CD14-positive monocyte (primary cell): ENCODE measurements at regions not wholly inside any gene's neighbourhood (a gene's known extent, or its start where the extent isn't known, plus 50 kb on each side); places are given as distances from the start of the nearest gene placed in this dataset.
"Not testable (repeated sequence)": the region's sequence is repeated elsewhere in the genome, so short reads cannot be mapped to it uniquely, and the experiment has no call there.

ENCODE experiments used
- DNase-seq, 3 donors: peaks; one replicate each; pipeline ENCODE4 v3.0.0-alpha.2; 2011 to 2022
- H2AFZ ChIP-seq: 2 replicates; pipeline ENCODE4 v1.6.0; 2012; ENCODE audit warnings: mild to moderate bottlenecking, low read depth, low read length, inconsistent platforms; ENCODE audit not compliant: insufficient read depth, poor library complexity, severe bottlenecking
- H3K27ac ChIP-seq, 2 donors: 1 replicate in 1 of 2; 2 replicates in 1 of 2; pipeline ENCODE4 v1.5.1; 2012 to 2013; ENCODE audit warnings: low read length in 2 of 2, control low read depth in 1 of 2, inconsistent platforms in 1 of 2, low read depth in 1 of 2, mild to moderate bottlenecking in 1 of 2
- H3K27me3 ChIP-seq, 2 donors: one replicate each; pipeline versions ENCODE4 v1.6.0 to v1.6.1; 2011 to 2013; ENCODE audit warnings: low read length in 2 of 2; ENCODE audit not compliant: control insufficient read depth in 2 of 2, insufficient read depth in 2 of 2
- H3K36me3 ChIP-seq, 2 donors: replicated peaks in 1 of 2; 1 replicate in 1 of 2; 2 replicates in 1 of 2; pipeline versions ENCODE4 v1.5.1 to v1.6.1; 2012 to 2013; ENCODE audit warnings: low read length in 2 of 2, control low read depth in 1 of 2, inconsistent platforms in 1 of 2, mild to moderate bottlenecking in 1 of 2; ENCODE audit not compliant: insufficient read depth in 2 of 2, control insufficient read depth in 1 of 2
- H3K4me1 ChIP-seq, 2 donors: 1 replicate in 1 of 2; 2 replicates in 1 of 2; pipeline versions ENCODE4 v1.5.1 to v1.6.1; 2012 to 2013; ENCODE audit warnings: low read length in 2 of 2, control low read depth in 1 of 2, inconsistent platforms in 1 of 2, mild to moderate bottlenecking in 1 of 2, moderate library complexity in 1 of 2; ENCODE audit not compliant: insufficient read depth in 2 of 2, control insufficient read depth in 1 of 2
- H3K4me2 ChIP-seq: replicated peaks from 2 replicates; pipeline ENCODE3; 2012; ENCODE audit warnings: low read length, moderate library complexity, mild to moderate bottlenecking; ENCODE audit not compliant: poor library complexity, severe bottlenecking; ENCODE audit errors: extremely low read depth
- H3K4me3 ChIP-seq, 3 experiments: fragments of 200-600 bp in 1 of 3; sonication (generic) in 1 of 3; replicated peaks in 1 of 3; 1 replicate in 2 of 3; 2 replicates in 1 of 3; pipeline ENCODE4 v1.5.1; 2011 to 2013; ENCODE audit warnings: low read length in 3 of 3, mild to moderate bottlenecking in 3 of 3, control low read depth in 2 of 3, low read depth in 2 of 3, inconsistent platforms in 1 of 3, moderate library complexity in 1 of 3
- H3K79me2 ChIP-seq: 2 replicates; pipeline ENCODE4 v1.6.0; 2012; ENCODE audit warnings: mild to moderate bottlenecking, control low read depth, inconsistent platforms, low read length, moderate library complexity; ENCODE audit not compliant: insufficient read depth
- H3K9ac ChIP-seq: 2 replicates; pipeline ENCODE4 v1.6.0; 2017; ENCODE audit warnings: low read length, mild to moderate bottlenecking; ENCODE audit not compliant: insufficient read depth, poor library complexity, severe bottlenecking
- H3K9me3 ChIP-seq, 2 donors: replicated peaks in 1 of 2; 1 replicate in 1 of 2; 2 replicates in 1 of 2; pipeline versions ENCODE4 v1.5.1 to v1.6.1; 2012 to 2013; ENCODE audit warnings: low read length in 2 of 2, control low read depth in 1 of 2; ENCODE audit not compliant: control insufficient read depth in 1 of 2, insufficient read depth in 1 of 2
- H4K20me1 ChIP-seq: 2 replicates; pipeline ENCODE4 v1.6.0; 2012; ENCODE audit warnings: mild to moderate bottlenecking, low read length, control low read depth, moderate library complexity; ENCODE audit not compliant: insufficient read depth
- H3K27ac Mint-ChIP-seq, 7 donors: one replicate each; pipeline ENCODE4 v1.8.0; 2020; ENCODE audit warnings: mild to moderate bottlenecking in 7 of 7, mixed read lengths in 7 of 7, moderate library complexity in 6 of 7, inconsistent platforms in 2 of 7
- H3K27me3 Mint-ChIP-seq, 3 donors: one replicate each; pipeline ENCODE4 v1.8.0; 2021 to 2022; ENCODE audit warnings: low read depth in 3 of 3, mild to moderate bottlenecking in 3 of 3, mixed read lengths in 3 of 3, moderate library complexity in 3 of 3, inconsistent platforms in 1 of 3
- H3K36me3 Mint-ChIP-seq, 2 donors: one replicate each; pipeline ENCODE4 v1.8.0; 2020; ENCODE audit warnings: mixed read lengths in 2 of 2, inconsistent platforms in 1 of 2, mild to moderate bottlenecking in 1 of 2
- H3K4me1 Mint-ChIP-seq: one replicate; pipeline ENCODE4 v1.8.0; 2020; ENCODE audit warnings: mild to moderate bottlenecking, mixed read lengths
- H3K4me3 Mint-ChIP-seq, 2 donors: one replicate each; pipeline ENCODE4 v1.8.0; 2020; ENCODE audit warnings: mild to moderate bottlenecking in 2 of 2, mixed read lengths in 2 of 2, moderate library complexity in 1 of 2
- H3K9me3 Mint-ChIP-seq, 7 donors: one replicate each; pipeline ENCODE4 v1.8.0; 2020 to 2022; ENCODE audit warnings: mixed read lengths in 7 of 7, mild to moderate bottlenecking in 6 of 7, moderate library complexity in 6 of 7, inconsistent platforms in 2 of 7
- CTCF ChIP-seq: fragments of 200-600 bp; IDR thresholded peaks from one replicate; pipeline ENCODE4 v1.8.0; 2022; ENCODE audit warnings: antibody characterized with exemption, mild to moderate bottlenecking
- WGBS: methylation state at CpG from one replicate; pipeline ENCODE4 v1.1.5; 2013; ENCODE audit warnings: missing lambda C conversion rate; ENCODE audit not compliant: insufficient coverage; 5-methylcytosine and 5-hydroxymethylcytosine counted together
- intact Hi-C, 2 donors: fragments of 100-400 bp; cut with micrococcal nuclease; formaldehyde crosslinking; loops; one replicate each; pipeline versions ENCODE4 v1.15.0 to v1.15.1; 2023

- Mint-ChIP-seq H3K27ac (peak overlapping the region in 2 of 7 donors; percentile 22 to 71), H3K27me3 (peaks cover 0 to 2% (median 0%) of the 10 kb centered on the region in 3 donors), H3K4me3 (no peak overlapping the region), H3K36me3 (no peaks in the 10 kb centered on the region), H3K4me1 (peaks cover 35% of the 10 kb centered on the region), H3K9me3 (peaks cover 0 to 1% (median 0%) of the 10 kb centered on the region in 7 donors)
- Histone ChIP-seq H3K4me2 (no peak overlapping the region), H4K20me1 (no peaks in the 10 kb centered on the region), H3K36me3 (no peaks in the 10 kb centered on the region), H3K4me1 (peaks cover 27 to 35% of the 10 kb centered on the region in 2 donors), H3K9ac (no peak overlapping the region), H3K79me2 (peaks cover 59% of the 10 kb centered on the region), H3K9me3 (no peaks in the 10 kb centered on the region), H2AFZ (peak overlapping the region; percentile 10), H3K4me3 (no peak overlapping the region), H3K27ac (no peak overlapping the region), H3K27me3 (no peaks in the 10 kb centered on the region)
- no peak for DNase-seq
- intact Hi-C loops, result no loop called here
- WGBS, result 57% methylated on average over 1 of the region's 2 CpGs
- no peak for TF ChIP-seq CTCF
These were observed 112.8 kb downstream of the C9orf152 start for GRCh38 chr9:110095161-110095595.

DNA sequence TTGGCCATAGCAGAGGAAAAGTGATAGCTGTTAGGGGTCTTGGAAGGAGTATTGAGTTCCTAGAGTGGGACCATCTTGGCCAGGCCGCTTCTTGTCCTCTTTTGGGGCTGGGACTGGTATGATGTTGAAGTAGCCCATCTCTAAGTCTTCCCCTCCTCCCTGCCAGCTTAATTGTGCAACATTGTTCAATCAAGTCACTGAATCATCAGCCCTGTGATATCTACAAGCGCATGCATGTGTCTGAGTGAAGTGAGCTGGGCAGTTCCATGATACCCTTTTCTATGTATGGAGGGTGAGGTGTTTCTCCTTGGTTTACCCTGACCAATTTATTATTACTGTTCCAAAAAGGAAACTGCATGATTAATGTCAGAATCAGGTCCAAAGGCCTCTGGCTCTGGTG lies 112.2 kb downstream of the C9orf152 start:
- no peak for TF ChIP-seq CTCF
- DNase-seq, result peak; percentile 40 to 79 (median 40)
- Histone ChIP-seq H3K4me3 (no peak overlapping the region), H3K4me2 (no peak overlapping the region), H3K27ac (no peak overlapping the region), H2AFZ (peak overlapping the region; percentile 10), H3K9me3 (no peaks in the 10 kb centered on the region), H3K36me3 (no peaks in the 10 kb centered on the region), H3K79me2 (peaks cover 59% of the 10 kb centered on the region), H4K20me1 (no peaks in the 10 kb centered on the region), H3K4me1 (peaks cover 28 to 35% of the 10 kb centered on the region in 2 donors), H3K9ac (no peak overlapping the region), H3K27me3 (no peaks in the 10 kb centered on the region)
- Mint-ChIP-seq H3K27me3 (peaks cover 0 to 2% (median 0%) of the 10 kb centered on the region in 3 donors), H3K9me3 (peaks cover 0 to 1% (median 0%) of the 10 kb centered on the region in 7 donors), H3K36me3 (no peaks in the 10 kb centered on the region), H3K4me1 (peaks cover 39% of the 10 kb centered on the region), H3K27ac (peak overlapping the region in 1 of 7 donors; percentile 10), H3K4me3 (no peak overlapping the region)
- intact Hi-C loops, result no loop called here
- WGBS, result no CpG with 5 or more reads among the region's 2 CpGs

DNA sequence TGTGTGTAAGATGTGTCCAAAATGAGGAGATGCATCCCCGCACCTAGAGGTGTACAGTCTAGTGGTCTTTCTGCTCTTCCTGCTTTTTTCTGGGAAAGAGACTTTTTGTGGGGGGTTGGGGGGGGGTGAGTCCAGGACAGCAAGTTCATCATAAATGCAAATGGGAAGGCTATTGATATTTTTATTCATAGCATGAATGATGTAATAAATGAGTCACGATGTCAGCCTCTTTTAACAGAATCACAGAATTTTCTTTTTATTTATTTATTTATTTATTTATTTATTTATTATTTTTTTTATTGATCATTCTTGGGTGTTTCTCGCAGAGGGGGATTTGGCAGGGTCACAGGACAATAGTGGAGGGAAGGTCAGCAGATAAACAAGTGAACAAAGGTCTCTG lies 111.3 kb downstream of the C9orf152 start:
- H3K4me3 ChIP-seq, H3K27me3 Mint-ChIP-seq, H3K27ac ChIP-seq, intact Hi-C loops, H3K27me3 ChIP-seq, H3K4me2 ChIP-seq, DNase-seq, H3K9ac ChIP-seq, H3K9me3 Mint-ChIP-seq, H3K9me3 ChIP-seq, H4K20me1 ChIP-seq, H3K36me3 ChIP-seq, H2AFZ ChIP-seq, H3K36me3 Mint-ChIP-seq, H3K4me3 Mint-ChIP-seq: not testable (repeated sequence)
- Mint-ChIP-seq H3K4me1 (peaks cover 40% of the 10 kb centered on the region), H3K27ac (peak overlapping the region in 1 of 7 donors; percentile 40)
- no CpG with 5 or more reads among the region's 3 CpGs for WGBS
- peaks cover 56% of the 10 kb centered on the region for H3K79me2 ChIP-seq
- peaks cover 28 to 35% of the 10 kb centered on the region in 2 donors for H3K4me1 ChIP-seq
